GM10248 (cell line): ENCODE measurements at regions not wholly inside any gene's neighbourhood (a gene's known extent, or its start where the extent isn't known, plus 50 kb on each side); places are given as distances from the start of the nearest gene placed in this dataset.

Source experiments
- CTCF ChIA-PET: fragments of 300-600 bp; sonication (Branson Sonifier 250); formaldehyde crosslinking; extraction: SDS; loops from one replicate; lab custom pipeline; 2021; ENCODE audit warnings: antibody characterized with exemption; lab: Yijun Ruan, JAX
- POLR2A ChIA-PET: fragments of 350-650 bp; sonication (Branson Sonifier 250); formaldehyde crosslinking; extraction: SDS; loops from one replicate; lab custom pipeline; 2020; ENCODE audit warnings: antibody characterized with exemption; lab: Yijun Ruan, JAX
- DNase-seq: peaks from one replicate; pipeline ENCODE4 v3.0.0; 2012; ENCODE audit errors: extremely low spot score
- CTCF ChIP-seq: IDR thresholded peaks from 2 replicates; pipeline ENCODE4 v1.5.1; 2012; ENCODE audit warnings: mild to moderate bottlenecking, low read depth; ENCODE audit errors: extremely low read depth, missing control alignments, control extremely low read depth

GRCh38 chr13:39918620-39919236, 263.3 kb downstream of the COG6 start:
- CTCF ChIA-PET, result interaction anchor here (1.3 kb wide), 1 partner anchor 24 kb away, joined by 3 read pairs; no protein-coding TSS in a partner anchor
- no peak for DNase-seq
- no peak for TF ChIP-seq CTCF
- POLR2A ChIA-PET, result no interaction called here

- ChIA-PET CTCF (interaction anchor here (1.6 to 2.0 kb wide), 2 partner anchors 22 to 23 kb away, joined by 3 to 6 read pairs; no protein-coding TSS in a partner anchor), POLR2A (no interaction called here)
- no peak for TF ChIP-seq CTCF
- DNase-seq, result no peak
Measured at GRCh38 chr13:39920613-39921012, 265.2 kb downstream of the COG6 start.

GRCh38 chr13:39926345-39926744, 270.9 kb downstream of the COG6 start:
- POLR2A ChIA-PET, result no interaction called here
- TF ChIP-seq CTCF, result no peak
- DNase-seq, result no peak

GRCh38 chr13:39928261-39928660, 272.8 kb downstream of the COG6 start:
- ChIA-PET CTCF (interaction anchor here (0.9 to 2.6 kb wide), 2 partner anchors 14 kb away, joined by 3 to 11 read pairs; no protein-coding TSS in a partner anchor), POLR2A (no interaction called here)
- DNase-seq, result no peak
- TF ChIP-seq CTCF, result no peak

More at GRCh38 chr13:39926345-39926744, 270.9 kb downstream of the COG6 start:
- CTCF ChIA-PET, result interaction anchor here (1.2 to 1.4 kb wide), 2 partner anchors 15 to 16 kb away, joined by 3 read pairs; no protein-coding TSS in a partner anchor

GRCh38 chr13:39929583-39929982, 274.1 kb downstream of the COG6 start:
- ChIA-PET POLR2A (no interaction called here), CTCF (interaction anchor here (2.6 kb wide), 1 partner anchor 13 kb away, joined by 11 read pairs; no protein-coding TSS in a partner anchor)
- TF ChIP-seq CTCF, result no peak
- no peak for DNase-seq

- TF ChIP-seq CTCF, result no peak
- DNase-seq, result no peak
- ChIA-PET POLR2A (no interaction called here), CTCF (interaction anchor here (2.6 kb wide), 1 partner anchor 12 kb away, joined by 11 read pairs; no protein-coding TSS in a partner anchor)
Measured at GRCh38 chr13:39930060-39930459, 274.6 kb downstream of the COG6 start.
